Heart left ventricle (tissue), 13 donors: ENCODE measurements at regions not wholly inside any gene's neighbourhood (a gene's known extent, or its start where the extent isn't known, plus 50 kb on each side); places are given as distances from the start of the nearest gene placed in this dataset.

ENCODE experiments used
- POLR2A ChIP-seq, 2 donors: fragments of 450-650 bp; IDR thresholded peaks; one replicate each; pipeline ENCODE4 v1.6.1; 2017; ENCODE audit warnings: antibody characterized with exemption in 2 of 2, mild to moderate bottlenecking in 2 of 2, moderate library complexity in 2 of 2
- TF ChIP-seq, protein P1 (sequence below), 12 donors: fragments of 200-600 bp; sonication (generic) in 4 of 12; IDR thresholded peaks; one replicate each; pipeline versions ENCODE4 v1.5.0 to v1.8.0; 2018 to 2022; ENCODE audit warnings: antibody characterized with exemption in 12 of 12, mild to moderate bottlenecking in 5 of 12
- donor health status: ischemic (EF 13 %, LVEDD 7.1; RV severe dilation, severe dysfunction).
- donor health status: DM: no; HTN: yes; CAD: no.
- donor health status: DM: no; HTN: no; CAD: no.
- donor health status: ischemic (EF 25% LVEDD 6.9; RV normal size, moderate dysfunction).
- donor health status: ischemic (EF 25% LVEDD 5.7; RV mildly dilated, moderate dysfunction).
- donor health status: ischemic (EF 35%, LVEDD 5.7; RV mildly dilated, moderate dysfunction).
- donor health status: nonischemic (EF 11% LVEDD 7.7; RV severe dilation, severe dysfunction).
- donor health status: DM: yes; HTN: yes; CAD: no.
- donor health status: PGD.
- donor health status: ischemic (EF 29% LVEDD 5.4; RV normal size, mild dysfunction).
- donor health status: nonischemic (EF 23%, LVEDD 6.1; RV moderate dilation, normal function).

DNA sequence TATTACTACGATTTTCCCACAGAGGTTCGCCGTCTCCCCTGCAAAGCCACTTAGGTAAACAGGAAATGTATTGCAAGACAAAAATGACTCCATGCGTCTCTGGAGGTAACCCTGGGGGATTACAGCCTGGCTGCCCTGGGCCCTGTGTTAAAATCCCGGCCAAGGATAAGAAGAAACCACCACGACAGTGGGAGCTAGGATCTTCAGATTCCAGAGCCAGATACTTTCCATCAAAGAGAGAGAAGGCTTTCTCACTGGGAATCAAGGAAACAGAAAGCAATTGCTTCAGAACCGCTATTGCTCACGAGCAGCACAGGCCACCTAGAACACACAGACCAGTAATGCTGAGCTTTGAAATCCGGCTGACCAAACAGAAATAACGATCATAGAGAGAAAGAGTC, 97.9 kb upstream of the ZNF516 start:
- TF ChIP-seq, protein P1, sequence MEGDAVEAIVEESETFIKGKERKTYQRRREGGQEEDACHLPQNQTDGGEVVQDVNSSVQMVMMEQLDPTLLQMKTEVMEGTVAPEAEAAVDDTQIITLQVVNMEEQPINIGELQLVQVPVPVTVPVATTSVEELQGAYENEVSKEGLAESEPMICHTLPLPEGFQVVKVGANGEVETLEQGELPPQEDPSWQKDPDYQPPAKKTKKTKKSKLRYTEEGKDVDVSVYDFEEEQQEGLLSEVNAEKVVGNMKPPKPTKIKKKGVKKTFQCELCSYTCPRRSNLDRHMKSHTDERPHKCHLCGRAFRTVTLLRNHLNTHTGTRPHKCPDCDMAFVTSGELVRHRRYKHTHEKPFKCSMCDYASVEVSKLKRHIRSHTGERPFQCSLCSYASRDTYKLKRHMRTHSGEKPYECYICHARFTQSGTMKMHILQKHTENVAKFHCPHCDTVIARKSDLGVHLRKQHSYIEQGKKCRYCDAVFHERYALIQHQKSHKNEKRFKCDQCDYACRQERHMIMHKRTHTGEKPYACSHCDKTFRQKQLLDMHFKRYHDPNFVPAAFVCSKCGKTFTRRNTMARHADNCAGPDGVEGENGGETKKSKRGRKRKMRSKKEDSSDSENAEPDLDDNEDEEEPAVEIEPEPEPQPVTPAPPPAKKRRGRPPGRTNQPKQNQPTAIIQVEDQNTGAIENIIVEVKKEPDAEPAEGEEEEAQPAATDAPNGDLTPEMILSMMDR (IDR thresholded peaks at IDR 0.05), result no peak
- TF ChIP-seq POLR2A (IDR thresholded peaks at IDR 0.05), result no peak
